ENCODE measurements at regions not wholly inside any gene's neighbourhood (a gene's known extent, or its start where the extent isn't known, plus 50 kb on each side); places are given as distances from the start of the nearest gene placed in this dataset.

DNA sequence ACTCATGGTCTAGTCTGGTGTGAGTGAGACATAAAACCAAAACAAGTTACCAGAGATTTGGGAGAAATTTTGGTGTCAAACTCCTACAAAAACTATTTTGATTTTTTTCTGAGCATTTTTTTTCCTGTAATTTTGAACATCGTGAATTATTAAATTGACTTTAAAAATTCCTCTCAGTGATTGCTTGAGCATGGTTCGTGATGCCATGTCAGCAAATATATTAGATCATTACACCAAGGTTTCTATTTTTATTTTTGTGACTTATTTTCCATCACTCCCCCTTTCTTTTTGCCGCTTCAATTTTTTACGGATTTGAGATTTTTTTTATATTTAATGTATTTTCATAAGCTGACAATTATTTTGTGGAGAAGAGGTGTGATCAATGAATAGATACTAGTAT lies 613.9 kb upstream of the LRATD1 start:
- H3K36me3 ChIP-seq (ENCODE audit: insufficient read depth, low read length): no peaks in the 10 kb centered on the region
- no peaks in the 10 kb centered on the region for H4K20me1 ChIP-seq (ENCODE audit: insufficient read depth, low read length)
- H3K4me3 ChIP-seq (ENCODE audit: low read depth in 1 of 2, low read length in 2 of 2): no peak overlapping the region
- no peaks in the 10 kb centered on the region for H3K9me3 ChIP-seq (ENCODE audit: insufficient read depth, low read length, severe bottlenecking)
- no peaks in the 10 kb centered on the region for H3K79me2 ChIP-seq (ENCODE audit: insufficient read depth, low read length)
- no peak overlapping the region for H3K9ac ChIP-seq (ENCODE audit: low read depth, low read length)
- ATAC-seq (ENCODE audit: insufficient read depth, low read depth): no peak
- H3K27ac ChIP-seq (ENCODE audit: low read length): no peak overlapping the region
- TF ChIP-seq EZH2 (IDR thresholded peaks at IDR 0.05; ENCODE audit: borderline replicate concordance, low read depth, low read length, severe bottlenecking): no peak
- TF ChIP-seq, protein P1, sequence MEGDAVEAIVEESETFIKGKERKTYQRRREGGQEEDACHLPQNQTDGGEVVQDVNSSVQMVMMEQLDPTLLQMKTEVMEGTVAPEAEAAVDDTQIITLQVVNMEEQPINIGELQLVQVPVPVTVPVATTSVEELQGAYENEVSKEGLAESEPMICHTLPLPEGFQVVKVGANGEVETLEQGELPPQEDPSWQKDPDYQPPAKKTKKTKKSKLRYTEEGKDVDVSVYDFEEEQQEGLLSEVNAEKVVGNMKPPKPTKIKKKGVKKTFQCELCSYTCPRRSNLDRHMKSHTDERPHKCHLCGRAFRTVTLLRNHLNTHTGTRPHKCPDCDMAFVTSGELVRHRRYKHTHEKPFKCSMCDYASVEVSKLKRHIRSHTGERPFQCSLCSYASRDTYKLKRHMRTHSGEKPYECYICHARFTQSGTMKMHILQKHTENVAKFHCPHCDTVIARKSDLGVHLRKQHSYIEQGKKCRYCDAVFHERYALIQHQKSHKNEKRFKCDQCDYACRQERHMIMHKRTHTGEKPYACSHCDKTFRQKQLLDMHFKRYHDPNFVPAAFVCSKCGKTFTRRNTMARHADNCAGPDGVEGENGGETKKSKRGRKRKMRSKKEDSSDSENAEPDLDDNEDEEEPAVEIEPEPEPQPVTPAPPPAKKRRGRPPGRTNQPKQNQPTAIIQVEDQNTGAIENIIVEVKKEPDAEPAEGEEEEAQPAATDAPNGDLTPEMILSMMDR (IDR thresholded peaks at IDR 0.05; ENCODE audit: borderline replicate concordance, extremely low read depth, low read length, poor library complexity, severe bottlenecking): no peak
- no peaks in the 10 kb centered on the region for H3K27me3 ChIP-seq (ENCODE audit: insufficient read depth, low read length, poor library complexity)
- no peak overlapping the region for H3K4me2 ChIP-seq (ENCODE audit: insufficient read depth, low read length)
- H3K4me1 ChIP-seq (ENCODE audit: insufficient read depth, low read length): no peaks in the 10 kb centered on the region
- no peak overlapping the region for H2AFZ ChIP-seq (ENCODE audit: low read depth, low read length)
- no peak for DNase-seq

DNA sequence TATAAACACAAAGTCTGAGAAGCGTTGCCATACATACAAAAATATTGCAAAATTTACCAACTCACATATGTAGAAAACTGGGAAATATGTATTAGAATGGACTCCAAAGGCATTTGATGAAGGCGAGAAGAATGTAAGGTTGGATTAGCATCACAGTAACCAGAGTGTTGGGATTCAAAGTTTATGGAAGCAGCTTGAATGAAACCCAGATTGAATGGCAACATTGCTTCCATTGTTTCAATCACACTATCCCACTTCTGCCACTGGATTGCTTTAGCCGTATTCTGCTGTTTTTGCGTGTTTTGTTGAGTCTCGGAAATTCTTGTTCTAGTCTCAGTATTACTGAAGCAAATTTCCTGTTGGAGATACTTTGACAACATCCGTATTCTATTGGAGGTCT lies 609.0 kb upstream of the LRATD1 start:
- Histone ChIP-seq H3K4me3 (ENCODE audit: low read depth in 1 of 2, low read length in 2 of 2) (no peak overlapping the region), H3K9me3 (ENCODE audit: insufficient read depth, low read length, severe bottlenecking) (no peaks in the 10 kb centered on the region), H4K20me1 (ENCODE audit: insufficient read depth, low read length) (no peaks in the 10 kb centered on the region), H3K27ac (ENCODE audit: low read length) (no peak overlapping the region), H3K9ac (ENCODE audit: low read depth, low read length) (no peak overlapping the region), H3K4me2 (ENCODE audit: insufficient read depth, low read length) (no peak overlapping the region), H3K36me3 (ENCODE audit: insufficient read depth, low read length) (no peaks in the 10 kb centered on the region), H3K27me3 (ENCODE audit: insufficient read depth, low read length, poor library complexity) (no peaks in the 10 kb centered on the region), H3K79me2 (ENCODE audit: insufficient read depth, low read length) (no peaks in the 10 kb centered on the region), H2AFZ (ENCODE audit: low read depth, low read length) (no peak overlapping the region), H3K4me1 (ENCODE audit: insufficient read depth, low read length) (no peaks in the 10 kb centered on the region)
- TF ChIP-seq, protein P1 (IDR thresholded peaks at IDR 0.05; ENCODE audit: borderline replicate concordance, extremely low read depth, low read length, poor library complexity, severe bottlenecking): no peak
- DNase-seq: no peak
- no peak for ATAC-seq (ENCODE audit: insufficient read depth, low read depth)

DNA sequence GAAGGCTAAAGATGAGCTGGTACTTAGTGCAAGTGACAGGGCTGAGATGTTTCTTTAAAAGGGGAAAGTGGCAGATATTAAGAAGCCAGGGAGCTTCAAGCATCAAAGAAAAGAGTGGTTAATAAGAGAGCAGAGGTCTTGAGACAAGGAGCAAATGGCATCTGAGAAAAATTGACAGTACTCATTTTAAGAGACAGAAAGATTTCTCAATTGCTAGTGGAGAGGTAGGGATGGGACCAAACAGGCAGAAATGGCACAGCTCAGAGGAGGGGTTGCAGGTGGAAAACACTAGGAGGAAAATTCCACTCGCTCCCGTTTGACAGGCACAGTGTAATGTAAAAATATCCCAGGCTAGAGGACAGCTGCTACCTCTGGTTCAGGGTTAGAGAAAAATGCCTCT lies 593.4 kb upstream of the LRATD1 start:
- Histone ChIP-seq H3K4me2 (ENCODE audit: insufficient read depth, low read length) (no peak overlapping the region), H3K4me3 (ENCODE audit: low read depth in 1 of 2, low read length in 2 of 2) (no peak overlapping the region), H3K9me3 (ENCODE audit: insufficient read depth, low read length, severe bottlenecking) (no peaks in the 10 kb centered on the region), H3K4me1 (ENCODE audit: insufficient read depth, low read length) (no peaks in the 10 kb centered on the region), H3K36me3 (ENCODE audit: insufficient read depth, low read length) (no peaks in the 10 kb centered on the region), H4K20me1 (ENCODE audit: insufficient read depth, low read length) (no peaks in the 10 kb centered on the region), H3K79me2 (ENCODE audit: insufficient read depth, low read length) (no peaks in the 10 kb centered on the region), H2AFZ (ENCODE audit: low read depth, low read length) (no peak overlapping the region), H3K9ac (ENCODE audit: low read depth, low read length) (no peak overlapping the region), H3K27ac (ENCODE audit: low read length) (no peak overlapping the region), H3K27me3 (ENCODE audit: insufficient read depth, low read length, poor library complexity) (no peaks in the 10 kb centered on the region)
- TF ChIP-seq, protein P1 (IDR thresholded peaks at IDR 0.05; ENCODE audit: borderline replicate concordance, extremely low read depth, low read length, poor library complexity, severe bottlenecking): no peak
- no peak for TF ChIP-seq EZH2 (IDR thresholded peaks at IDR 0.05; ENCODE audit: borderline replicate concordance, low read depth, low read length, severe bottlenecking)
- no peak for DNase-seq
- no peak for ATAC-seq (ENCODE audit: insufficient read depth, low read depth)

DNA sequence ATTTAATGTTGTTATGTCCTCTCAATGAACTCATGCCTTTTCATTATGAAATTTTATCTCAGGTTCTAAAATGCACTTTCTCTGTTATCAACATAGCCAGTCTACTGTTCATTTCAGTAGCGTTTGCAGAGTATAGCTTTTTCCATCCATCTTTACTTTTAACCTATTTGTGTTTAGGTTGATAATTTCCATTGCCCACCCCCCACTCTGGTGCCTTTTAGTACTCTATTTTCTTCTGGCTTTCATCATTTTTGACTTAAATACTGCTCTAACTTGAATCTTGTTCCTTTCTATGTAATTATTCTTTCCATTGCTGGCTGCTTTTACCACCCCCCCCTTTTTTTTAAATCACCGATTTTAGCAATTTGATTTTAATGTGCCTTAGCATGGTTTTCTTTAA lies 585.0 kb upstream of the LRATD1 start:
- no peaks in the 10 kb centered on the region for H3K36me3 ChIP-seq (ENCODE audit: insufficient read depth, low read length)
- DNase-seq: no peak
- H3K4me3 ChIP-seq (ENCODE audit: low read depth in 1 of 2, low read length in 2 of 2): no peak overlapping the region
- ATAC-seq (ENCODE audit: insufficient read depth, low read depth): no peak
- H3K9ac ChIP-seq (ENCODE audit: low read depth, low read length): no peak overlapping the region
- no peaks in the 10 kb centered on the region for H3K27me3 ChIP-seq (ENCODE audit: insufficient read depth, low read length, poor library complexity)
- H3K4me1 ChIP-seq (ENCODE audit: insufficient read depth, low read length): no peaks in the 10 kb centered on the region
- no peak overlapping the region for H3K27ac ChIP-seq (ENCODE audit: low read length)
- no peaks in the 10 kb centered on the region for H3K9me3 ChIP-seq (ENCODE audit: insufficient read depth, low read length, severe bottlenecking)
- H4K20me1 ChIP-seq (ENCODE audit: insufficient read depth, low read length): no peaks in the 10 kb centered on the region
- H3K79me2 ChIP-seq (ENCODE audit: insufficient read depth, low read length): no peaks in the 10 kb centered on the region
- TF ChIP-seq, protein P1 (IDR thresholded peaks at IDR 0.05; ENCODE audit: borderline replicate concordance, extremely low read depth, low read length, poor library complexity, severe bottlenecking): no peak
- no peak for TF ChIP-seq EZH2 (IDR thresholded peaks at IDR 0.05; ENCODE audit: borderline replicate concordance, low read depth, low read length, severe bottlenecking)
- no peak overlapping the region for H3K4me2 ChIP-seq (ENCODE audit: insufficient read depth, low read length)
- H2AFZ ChIP-seq (ENCODE audit: low read depth, low read length): no peak overlapping the region
